BLaER1 (cell line): ENCODE measurements at regions not wholly inside any gene's neighbourhood (a gene's known extent, or its start where the extent isn't known, plus 50 kb on each side); places are given as distances from the start of the nearest gene placed in this dataset.

Experiments
- H3K27ac ChIP-seq: shearing (Covaris generic); formaldehyde crosslinking; 2 replicates; pipeline ENCODE4 v1.8.1; 2022
- H3K27me3 ChIP-seq: shearing (Covaris generic); formaldehyde crosslinking; 2 replicates; pipeline ENCODE4 v1.8.1; 2022
- H3K36me3 ChIP-seq: shearing (Covaris generic); formaldehyde crosslinking; 2 replicates; pipeline ENCODE4 v1.8.1; 2022
- H3K4me1 ChIP-seq: shearing (Covaris generic); formaldehyde crosslinking; 2 replicates; pipeline ENCODE4 v1.8.1; 2022
- H3K4me2 ChIP-seq: shearing (Covaris generic); formaldehyde crosslinking; 2 replicates; pipeline ENCODE4 v1.8.1; 2022
- H3K4me3 ChIP-seq: shearing (Covaris generic); formaldehyde crosslinking; 2 replicates; pipeline ENCODE4 v1.8.1; 2022
- H3K9ac ChIP-seq: shearing (Covaris generic); formaldehyde crosslinking; 2 replicates; pipeline ENCODE4 v1.8.1; 2022
- H3K9me3 ChIP-seq: shearing (Covaris generic); formaldehyde crosslinking; 2 replicates; pipeline ENCODE4 v1.8.1; 2022
- H4K20me1 ChIP-seq: shearing (Covaris generic); formaldehyde crosslinking; 2 replicates; pipeline ENCODE4 v1.8.1; 2022
- Cebpa-rat ChIP-seq: shearing (Covaris generic); IDR thresholded peaks from 2 replicates; pipeline ENCODE4 v1.8.1; 2022

- Histone ChIP-seq H3K9ac (no peak overlapping the region), H3K4me3 (no peak overlapping the region), H3K4me2 (no peak overlapping the region), H3K4me1 (peaks cover 31% of the 10 kb centered on the region), H3K27me3 (no peaks in the 10 kb centered on the region), H3K36me3 (no peaks in the 10 kb centered on the region), H4K20me1 (no peaks in the 10 kb centered on the region), H3K9me3 (no peaks in the 10 kb centered on the region; the same call in 1 of the 2 replicates), H3K27ac (no peak overlapping the region)
- no peak for TF ChIP-seq Cebpa-rat
Measured at GRCh38 chr13:30850867-30851211, 55.2 kb upstream of the MEDAG start.

GRCh38 chr13:30851697-30852096 lies 54.4 kb upstream of the MEDAG start:
- Histone ChIP-seq H3K9ac (no peak overlapping the region), H3K36me3 (no peaks in the 10 kb centered on the region), H3K27ac (no peak overlapping the region), H3K4me3 (no peak overlapping the region), H3K4me1 (peaks cover 22% of the 10 kb centered on the region), H4K20me1 (no peaks in the 10 kb centered on the region), H3K4me2 (no peak overlapping the region), H3K27me3 (no peaks in the 10 kb centered on the region), H3K9me3 (no peaks in the 10 kb centered on the region; the same call in 1 of the 2 replicates)
- TF ChIP-seq Cebpa-rat = no peak

GRCh38 chr13:30855569-30855968 lies 50.5 kb upstream of the MEDAG start:
- Histone ChIP-seq H3K4me3 (no peak overlapping the region), H3K4me2 (no peak overlapping the region), H3K9ac (no peak overlapping the region), H3K27me3 (no peaks in the 10 kb centered on the region), H3K9me3 (no peaks in the 10 kb centered on the region), H3K4me1 (no peaks in the 10 kb centered on the region), H4K20me1 (no peaks in the 10 kb centered on the region), H3K27ac (no peak overlapping the region), H3K36me3 (no peaks in the 10 kb centered on the region)
- TF ChIP-seq Cebpa-rat = no peak

GRCh38 chr13:30856005-30856790 lies 49.9 kb upstream of the MEDAG start:
- no peaks in the 10 kb centered on the region for H3K4me1 ChIP-seq
- H3K27ac ChIP-seq = no peak overlapping the region
- TF ChIP-seq Cebpa-rat = no peak
- no peak overlapping the region for H3K4me2 ChIP-seq
- no peaks in the 10 kb centered on the region for H4K20me1 ChIP-seq
- no peaks in the 10 kb centered on the region for H3K27me3 ChIP-seq
- no peak overlapping the region for H3K4me3 ChIP-seq
- H3K9me3 ChIP-seq = no peaks in the 10 kb centered on the region
- no peak overlapping the region for H3K9ac ChIP-seq
- no peaks in the 10 kb centered on the region for H3K36me3 ChIP-seq
